ENCODE measurements at regions not wholly inside any gene's neighbourhood (a gene's known extent, or its start where the extent isn't known, plus 50 kb on each side); places are given as distances from the start of the nearest gene placed in this dataset.

- no peak for DNase-seq (ENCODE audit: low spot score)
Measured at GRCh38 chr2:217085543-217085942, 225.7 kb upstream of the TNP1 start.

- DNase-seq (ENCODE audit: low spot score), result no peak
Measured at GRCh38 chr2:217081799-217082198, 221.9 kb upstream of the TNP1 start.

GRCh38 chr2:217079165-217079564 lies 219.3 kb upstream of the TNP1 start:
- no peak for DNase-seq (ENCODE audit: low spot score)

- no peak for DNase-seq (ENCODE audit: low spot score)
Measured at GRCh38 chr2:217077831-217078407, 218.1 kb upstream of the TNP1 start.

GRCh38 chr2:217076657-217077232 lies 216.9 kb upstream of the TNP1 start:
- DNase-seq (ENCODE audit: low spot score), result no peak

- no peak for DNase-seq (ENCODE audit: low spot score)
Measured at GRCh38 chr2:217076058-217076435, 216.2 kb upstream of the TNP1 start.

GRCh38 chr2:217075268-217076057 lies 215.6 kb upstream of the TNP1 start:
- DNase-seq (ENCODE audit: low spot score), result no peak

GRCh38 chr2:217074576-217075255 lies 214.9 kb upstream of the TNP1 start:
- no peak for DNase-seq (ENCODE audit: low spot score)

- no peak for DNase-seq (ENCODE audit: low spot score)
Measured at GRCh38 chr2:217071416-217071815, 211.6 kb upstream of the TNP1 start.

GRCh38 chr2:217070611-217071010 lies 210.7 kb upstream of the TNP1 start:
- DNase-seq (ENCODE audit: low spot score), result no peak

GRCh38 chr2:217070043-217070430 lies 210.2 kb upstream of the TNP1 start:
- no peak for DNase-seq (ENCODE audit: low spot score)

- no peak for DNase-seq (ENCODE audit: low spot score)
Measured at GRCh38 chr2:217069263-217070042, 209.6 kb upstream of the TNP1 start.

- no peak for DNase-seq (ENCODE audit: low spot score)
Measured at GRCh38 chr2:217068677-217069250, 208.9 kb upstream of the TNP1 start.

- no peak for DNase-seq (ENCODE audit: low spot score)
Measured at GRCh38 chr2:217067787-217068186, 207.9 kb upstream of the TNP1 start.

- no peak for DNase-seq (ENCODE audit: low spot score)
Measured at GRCh38 chr2:217066510-217067270, 206.8 kb upstream of the TNP1 start.

GRCh38 chr2:217065695-217066405 lies 206.0 kb upstream of the TNP1 start:
- no peak for DNase-seq (ENCODE audit: low spot score)

GRCh38 chr2:217065012-217065290 lies 205.1 kb upstream of the TNP1 start:
- no peak for DNase-seq (ENCODE audit: low spot score)

- no peak for DNase-seq (ENCODE audit: low spot score)
Measured at GRCh38 chr2:217064234-217065011, 204.6 kb upstream of the TNP1 start.

- no peak for DNase-seq (ENCODE audit: low spot score)
Measured at GRCh38 chr2:217063238-217063755, 203.4 kb upstream of the TNP1 start.

- no peak for DNase-seq (ENCODE audit: low spot score)
Measured at GRCh38 chr2:217062768-217063167, 202.9 kb upstream of the TNP1 start.

Data from hematopoietic multipotent progenitor cell treated with erythropoietin and hydrocortisone succinate and interleukin-3 and kit ligand, for 17 days (in vitro differentiated cells).